ENCODE measurements at regions not wholly inside any gene's neighbourhood (a gene's known extent, or its start where the extent isn't known, plus 50 kb on each side); places are given as distances from the start of the nearest gene placed in this dataset.
"Not testable (repeated sequence)": the region's sequence is repeated elsewhere in the genome, so short reads cannot be mapped to it uniquely, and the experiment has no call there.

DNA sequence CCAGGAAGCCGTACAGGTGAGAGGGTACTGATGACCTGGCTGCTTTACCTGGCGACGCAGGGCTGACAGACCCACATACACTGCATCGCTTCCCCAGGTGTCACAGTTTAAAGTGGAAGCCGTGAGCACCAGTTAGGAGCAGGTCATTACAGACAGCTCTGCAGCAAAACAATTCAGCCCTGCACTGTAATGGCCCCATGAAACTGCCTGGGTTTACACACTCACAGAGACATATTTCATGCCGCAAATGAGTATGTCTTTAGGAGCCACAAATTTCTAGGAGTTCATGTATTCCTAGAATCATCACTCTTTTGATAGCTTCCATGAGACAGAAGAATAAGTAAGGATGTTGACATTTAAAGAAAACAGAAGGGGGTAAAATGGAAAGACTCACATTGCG lies 723.1 kb downstream of the MATN1 start:
- Histone ChIP-seq H3K9me3 (peaks cover 0 to 9% (median 0%) of the 10 kb centered on the region in 4 donors), H3K4me1 (no peaks in the 10 kb centered on the region), H3K36me3 (no peaks in the 10 kb centered on the region), H3K27me3 (no peaks in the 10 kb centered on the region), H3K27ac (no peak overlapping the region), H3K4me3 (no peak overlapping the region)
- TF ChIP-seq, protein P1, sequence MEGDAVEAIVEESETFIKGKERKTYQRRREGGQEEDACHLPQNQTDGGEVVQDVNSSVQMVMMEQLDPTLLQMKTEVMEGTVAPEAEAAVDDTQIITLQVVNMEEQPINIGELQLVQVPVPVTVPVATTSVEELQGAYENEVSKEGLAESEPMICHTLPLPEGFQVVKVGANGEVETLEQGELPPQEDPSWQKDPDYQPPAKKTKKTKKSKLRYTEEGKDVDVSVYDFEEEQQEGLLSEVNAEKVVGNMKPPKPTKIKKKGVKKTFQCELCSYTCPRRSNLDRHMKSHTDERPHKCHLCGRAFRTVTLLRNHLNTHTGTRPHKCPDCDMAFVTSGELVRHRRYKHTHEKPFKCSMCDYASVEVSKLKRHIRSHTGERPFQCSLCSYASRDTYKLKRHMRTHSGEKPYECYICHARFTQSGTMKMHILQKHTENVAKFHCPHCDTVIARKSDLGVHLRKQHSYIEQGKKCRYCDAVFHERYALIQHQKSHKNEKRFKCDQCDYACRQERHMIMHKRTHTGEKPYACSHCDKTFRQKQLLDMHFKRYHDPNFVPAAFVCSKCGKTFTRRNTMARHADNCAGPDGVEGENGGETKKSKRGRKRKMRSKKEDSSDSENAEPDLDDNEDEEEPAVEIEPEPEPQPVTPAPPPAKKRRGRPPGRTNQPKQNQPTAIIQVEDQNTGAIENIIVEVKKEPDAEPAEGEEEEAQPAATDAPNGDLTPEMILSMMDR (IDR thresholded peaks at IDR 0.05) = no peak
- TF ChIP-seq EP300 (IDR thresholded peaks at IDR 0.05) = no peak
- no peak for TF ChIP-seq POLR2A (IDR thresholded peaks at IDR 0.05)
- 91% methylated on average over 7 of the region's 7 CpGs for WGBS, 2 donors
- DNase-seq (ENCODE audit: low spot score in 2 of 2) = no peak

DNA sequence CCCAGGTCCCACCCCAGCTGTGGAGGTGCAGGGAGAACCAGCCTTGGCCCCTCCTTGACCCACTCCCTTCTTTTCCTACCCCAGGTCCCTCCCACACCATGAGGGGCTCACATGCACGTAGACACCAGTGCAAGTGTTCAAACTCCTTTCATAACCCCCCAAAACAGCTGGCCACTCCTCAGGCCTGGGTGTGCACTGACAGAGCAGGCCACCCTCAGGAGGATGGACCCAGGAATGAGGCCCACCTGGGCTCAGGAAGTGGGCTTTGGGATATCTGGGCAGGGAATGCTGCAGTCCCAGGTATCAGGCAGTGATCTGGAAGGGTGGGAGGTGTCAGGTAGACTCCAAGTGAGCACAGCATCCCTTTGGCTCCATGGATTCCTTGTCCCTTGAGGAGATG lies 723.8 kb downstream of the MATN1 start:
- Histone ChIP-seq H3K27me3 (no peaks in the 10 kb centered on the region), H3K9me3 (peaks cover 0 to 14% (median 0%) of the 10 kb centered on the region in 4 donors), H3K36me3 (no peaks in the 10 kb centered on the region), H3K4me3 (no peak overlapping the region), H3K4me1 (no peaks in the 10 kb centered on the region), H3K27ac (no peak overlapping the region)
- DNase-seq (ENCODE audit: low spot score in 2 of 2) = no peak
- 76 to 100% methylated on average over 1 of the region's 1 CpG for WGBS, 2 donors
- TF ChIP-seq, protein P1 (IDR thresholded peaks at IDR 0.05) = no peak
- no peak for TF ChIP-seq POLR2A (IDR thresholded peaks at IDR 0.05)
- TF ChIP-seq EP300 (IDR thresholded peaks at IDR 0.05) = no peak

DNA sequence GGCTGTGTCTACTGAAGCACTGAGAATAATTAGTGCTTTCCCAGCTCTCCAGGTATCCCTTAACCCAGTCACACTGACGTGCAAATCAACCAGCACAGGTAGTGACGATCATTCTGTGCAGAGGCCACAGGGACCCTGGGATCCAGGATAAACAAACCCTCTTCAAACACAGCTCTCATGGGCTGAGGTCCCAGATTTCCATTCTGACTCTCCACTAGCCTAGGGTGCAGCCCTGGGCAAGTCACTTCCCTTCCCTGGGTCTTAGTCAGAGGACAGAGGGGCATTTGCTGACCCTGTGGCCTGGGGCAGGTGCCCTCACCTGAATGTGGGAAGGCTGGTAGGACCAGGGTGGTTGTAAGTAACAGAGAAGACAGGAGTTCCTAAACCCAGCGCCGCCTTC lies 724.7 kb downstream of the MATN1 start:
- Histone ChIP-seq H3K36me3 (no peaks in the 10 kb centered on the region), H3K4me1 (no peaks in the 10 kb centered on the region), H3K9me3 (peaks cover 0 to 20% (median 3%) of the 10 kb centered on the region in 4 donors), H3K27me3 (no peaks in the 10 kb centered on the region), H3K4me3 (no peak overlapping the region), H3K27ac (no peak overlapping the region)
- no peak for DNase-seq (ENCODE audit: low spot score in 2 of 2)
- TF ChIP-seq, protein P1 (IDR thresholded peaks at IDR 0.05) = no peak
- TF ChIP-seq POLR2A (IDR thresholded peaks at IDR 0.05) = no peak
- no peak for TF ChIP-seq EP300 (IDR thresholded peaks at IDR 0.05)
- 90 to 93% methylated on average over 4 of the region's 4 CpGs for WGBS, 2 donors

DNA sequence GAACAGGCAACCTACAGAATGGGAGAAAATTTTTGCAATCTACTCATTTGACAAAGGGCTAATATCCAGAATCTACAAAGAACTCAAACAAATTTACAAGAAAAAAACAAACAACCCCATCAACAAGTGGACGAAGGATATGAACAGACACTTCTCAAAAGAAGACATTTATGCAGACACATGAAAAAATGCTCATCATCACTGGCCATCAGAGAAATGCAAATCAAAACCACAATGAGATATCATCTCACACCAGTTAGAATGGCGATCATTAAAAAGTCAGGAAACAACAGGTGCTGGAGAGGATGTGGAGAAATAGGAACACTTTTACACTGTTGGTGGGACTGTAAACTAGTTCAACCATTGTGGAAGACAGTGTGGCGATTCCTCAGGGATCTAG lies 725.6 kb downstream of the MATN1 start:
- WGBS, 2 donors = 86 to 96% methylated on average over 1 to 2 of the region's 3 CpGs

DNA sequence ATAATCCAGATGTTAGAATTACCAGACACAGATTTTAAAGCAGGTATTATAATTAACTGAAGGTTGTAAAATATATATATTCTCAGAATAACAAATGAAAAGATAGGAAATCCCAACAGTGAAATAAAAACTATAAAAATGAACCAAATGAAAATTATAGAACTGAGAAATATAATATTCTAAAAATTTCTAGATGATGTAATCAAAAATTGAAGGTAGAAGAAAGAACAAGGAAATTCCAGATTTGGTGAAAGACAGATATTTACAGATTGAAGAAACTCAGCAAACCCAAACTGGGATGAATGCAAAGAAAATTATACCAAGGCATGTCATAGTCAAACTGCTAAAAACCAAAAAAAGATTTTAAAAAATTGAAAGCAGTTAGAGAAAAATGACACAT lies 729.4 kb downstream of the MATN1 start:
- Histone ChIP-seq H3K36me3 (no peaks in the 10 kb centered on the region), H3K9me3 (peaks cover 0 to 32% (median 4%) of the 10 kb centered on the region in 4 donors), H3K4me1 (no peaks in the 10 kb centered on the region), H3K27me3 (no peaks in the 10 kb centered on the region), H3K4me3 (no peak overlapping the region), H3K27ac (no peak overlapping the region)
- DNase-seq (ENCODE audit: low spot score in 2 of 2) = no peak
- TF ChIP-seq, protein P1 (IDR thresholded peaks at IDR 0.05) = no peak
- TF ChIP-seq EP300 (IDR thresholded peaks at IDR 0.05) (no peak), POLR2A (IDR thresholded peaks at IDR 0.05) (no peak)

More for the DNA sequence above, 725.6 kb downstream of the MATN1 start:
- H3K27me3 ChIP-seq; H3K4me3 ChIP-seq; DNase-seq (ENCODE audit: low spot score in 2 of 2); H3K36me3 ChIP-seq; H3K4me1 ChIP-seq; H3K27ac ChIP-seq: not testable (repeated sequence)
- H3K9me3 ChIP-seq = peaks cover 0 to 29% (median 4%) of the 10 kb centered on the region in 4 donors

DNA sequence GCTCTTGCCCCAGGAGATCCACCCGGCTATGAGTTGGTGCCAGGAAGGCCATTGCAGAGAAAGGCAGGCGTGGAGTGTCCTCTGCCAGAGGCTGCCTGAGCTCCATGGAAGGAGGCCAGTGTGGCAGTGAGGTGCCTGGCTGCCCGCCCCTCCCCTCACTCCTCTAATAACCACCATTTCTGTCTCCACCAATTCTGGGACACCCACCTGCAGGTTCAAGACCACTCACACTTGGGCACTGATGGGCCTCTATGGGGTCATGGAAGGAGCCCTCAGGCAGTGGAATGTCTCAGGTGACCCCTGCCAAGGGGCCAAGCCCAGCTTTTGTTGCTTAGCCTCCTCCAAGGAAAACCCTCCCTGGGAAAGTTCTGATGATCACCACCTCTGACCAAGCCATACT lies 731.6 kb downstream of the MATN1 start:
- no peaks in the 10 kb centered on the region for H3K27me3 ChIP-seq
- H3K36me3 ChIP-seq = no peaks in the 10 kb centered on the region
- WGBS, 2 donors = 72 to 83% methylated on average over 3 of the region's 3 CpGs
- DNase-seq (ENCODE audit: low spot score in 2 of 2) = no peak
- no peak overlapping the region for H3K4me3 ChIP-seq
- TF ChIP-seq POLR2A (IDR thresholded peaks at IDR 0.05) (no peak), EP300 (IDR thresholded peaks at IDR 0.05) (no peak)
- TF ChIP-seq, protein P1 (IDR thresholded peaks at IDR 0.05) = no peak
- no peak overlapping the region for H3K27ac ChIP-seq
- no peaks in the 10 kb centered on the region for H3K4me1 ChIP-seq
- H3K9me3 ChIP-seq = peaks cover 0 to 25% (median 4%) of the 10 kb centered on the region in 4 donors
